Left cardiac atrium (tissue), 4 donors: ENCODE measurements at regions not wholly inside any gene's neighbourhood (a gene's known extent, or its start where the extent isn't known, plus 50 kb on each side); places are given as distances from the start of the nearest gene placed in this dataset.
A peak's percentile ranks its signal among the peaks of the same experiment; 100 is the strongest.

ENCODE experiments used
- ATAC-seq, 2 donors: fragments of 200-7000 bp; cut with Tn5 transposase; one replicate each; pipeline ENCODE4 v1.9.1; 2020; ENCODE audit warnings: mild to moderate bottlenecking in 2 of 2, moderate library complexity in 2 of 2
- DNase-seq: peaks from one replicate; pipeline ENCODE4 v3.0.0-alpha.2; 2020
- intact Hi-C, 2 donors: fragments of 100-400 bp; cut with DNase I; formaldehyde crosslinking; loops; one replicate each; pipeline versions ENCODE4 v1.14.1 to v1.15.1; 2022 to 2023
- donor health status: DM: no; HTN: yes; CAD: no.
- donor health status: DM: no; HTN: yes; CAD: no; lungs with severe emphysema.
- donor health status: DM: yes; HTN: yes; CAD: no.
- donor health status: Dilated cardiomyopathy.

DNA sequence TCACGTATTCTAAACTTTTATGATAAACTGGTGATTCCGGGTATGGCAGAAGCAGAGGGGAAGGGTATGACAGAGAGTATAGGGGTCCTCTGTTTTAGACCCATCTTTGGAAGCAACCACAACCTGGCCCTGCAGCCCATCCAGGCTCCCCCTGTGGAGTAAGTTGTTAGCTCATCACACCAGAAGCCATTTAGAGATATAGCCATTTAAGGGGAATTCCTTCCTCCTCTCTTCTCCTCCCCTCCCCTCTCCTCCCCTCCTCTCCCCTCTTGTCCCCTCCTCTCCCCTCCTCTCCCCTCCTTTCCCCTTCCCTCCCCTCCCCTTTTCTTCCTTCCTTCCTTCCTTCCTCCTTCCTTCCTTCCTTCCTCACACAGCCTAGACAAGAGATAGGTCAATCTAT, 197.3 kb upstream of the LDB2 start:
- ATAC-seq = no peak
- intact Hi-C loops = no loop called here
- no peak for DNase-seq

DNA sequence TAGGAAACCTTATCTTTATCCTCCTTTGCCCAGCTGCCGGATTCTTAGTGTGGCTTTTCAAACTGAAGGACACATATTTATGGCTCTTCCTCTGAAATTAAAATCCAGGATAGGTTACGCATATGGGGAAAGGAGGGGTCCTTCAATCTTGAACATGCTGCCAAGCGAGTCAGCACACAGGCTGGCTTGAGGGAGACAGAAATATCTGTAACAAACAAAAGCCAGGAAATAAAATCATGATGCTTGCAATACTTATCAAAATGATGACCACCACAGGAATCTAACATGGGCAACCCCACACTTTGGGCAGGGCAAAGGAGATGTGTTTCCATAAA, 196.4 kb upstream of the LDB2 start:
- intact Hi-C loops = no loop called here
- ATAC-seq = no peak
- no peak for DNase-seq

DNA sequence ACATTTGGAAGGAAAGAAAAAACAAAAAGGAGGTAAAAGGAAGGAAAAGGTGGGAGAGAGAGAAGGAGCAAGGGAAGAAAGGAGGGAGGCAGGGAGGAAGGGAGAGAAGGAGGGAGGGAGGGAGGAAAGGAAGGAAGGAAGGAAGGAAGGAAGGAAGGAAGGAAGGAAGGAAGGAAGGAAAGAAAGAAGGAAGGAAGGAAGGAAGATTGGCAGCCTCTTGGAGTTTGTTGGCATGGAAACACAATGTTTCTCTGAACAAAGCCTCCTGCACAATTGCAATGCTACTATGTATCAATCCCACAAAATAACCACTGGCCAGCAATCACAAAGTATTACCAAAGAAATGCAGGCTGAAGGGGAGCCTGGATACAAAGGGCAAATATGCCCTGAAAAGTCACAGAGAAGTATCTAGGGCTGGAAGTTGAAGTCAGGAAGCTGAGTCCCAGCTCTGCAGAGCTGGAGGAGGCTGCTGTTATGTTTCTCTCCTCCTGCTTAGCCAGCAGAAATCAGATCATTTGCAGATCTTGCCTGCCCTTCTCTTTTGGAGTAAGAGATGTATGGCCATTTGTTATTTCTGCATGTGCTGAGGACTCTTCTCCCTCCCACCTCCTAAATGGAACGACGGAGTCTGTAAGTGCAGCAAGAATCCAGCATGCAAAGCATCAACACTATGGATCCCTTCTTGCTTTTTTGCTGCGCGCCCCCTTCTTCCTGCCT, 195.9 kb upstream of the LDB2 start:
- no peak for DNase-seq
- ATAC-seq = no peak
- intact Hi-C loops = no loop called here

DNA sequence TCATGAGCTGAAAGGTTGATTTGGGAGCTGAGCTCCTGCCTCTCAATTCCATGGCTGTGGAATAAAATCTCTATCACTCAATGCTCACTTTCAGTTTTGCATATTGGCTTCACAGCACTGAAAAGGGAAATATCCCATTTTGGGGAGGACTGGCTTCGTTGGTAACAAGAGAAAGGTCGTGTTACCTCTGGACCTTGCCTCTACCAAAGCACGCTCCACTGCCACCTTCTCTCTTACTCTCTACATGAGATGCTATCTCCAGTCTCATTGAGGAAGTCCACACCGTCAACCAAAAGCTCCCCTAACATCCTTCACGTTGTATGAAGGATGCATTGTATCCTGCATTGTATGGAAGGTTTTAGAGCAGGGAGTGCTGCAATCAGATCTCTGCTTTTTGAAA, 195.0 kb upstream of the LDB2 start:
- no peak for DNase-seq
- intact Hi-C loops = no loop called here
- ATAC-seq = no peak

DNA sequence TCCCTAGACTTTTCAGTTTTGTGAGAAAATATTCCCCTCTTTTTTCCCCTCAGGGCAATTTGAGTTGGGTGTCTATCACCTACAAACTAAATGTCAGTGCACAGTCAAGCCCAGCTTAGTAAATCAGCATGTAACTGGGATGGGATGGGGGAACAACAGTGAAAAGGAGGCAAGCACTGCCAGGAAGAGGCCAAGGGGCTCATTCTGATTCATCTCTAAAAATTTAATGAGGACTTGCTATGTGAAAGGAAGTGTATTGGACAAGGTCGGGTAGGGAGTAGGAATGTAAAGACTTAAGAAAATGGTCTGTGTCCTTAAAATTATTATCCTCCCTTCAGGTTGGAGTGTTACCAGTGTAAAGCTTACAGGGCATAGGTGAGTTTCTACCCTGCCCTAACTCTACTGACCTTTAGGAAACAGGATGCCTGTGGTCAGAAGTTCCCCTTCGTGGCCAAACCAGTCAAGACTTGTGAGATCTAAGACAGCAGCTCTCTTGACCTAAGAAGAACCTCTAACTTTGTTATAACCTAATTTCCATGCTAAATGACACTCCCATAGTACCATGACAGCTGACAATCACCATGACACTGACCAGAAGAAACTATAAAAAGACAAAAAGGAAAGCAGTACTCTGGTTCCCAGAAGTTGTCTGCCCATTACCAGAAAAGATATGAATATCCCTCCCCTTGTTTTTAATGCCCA, 194.4 kb upstream of the LDB2 start:
- ATAC-seq (no peak), DNase-seq (no peak)
- intact Hi-C loops = no loop called here

DNA sequence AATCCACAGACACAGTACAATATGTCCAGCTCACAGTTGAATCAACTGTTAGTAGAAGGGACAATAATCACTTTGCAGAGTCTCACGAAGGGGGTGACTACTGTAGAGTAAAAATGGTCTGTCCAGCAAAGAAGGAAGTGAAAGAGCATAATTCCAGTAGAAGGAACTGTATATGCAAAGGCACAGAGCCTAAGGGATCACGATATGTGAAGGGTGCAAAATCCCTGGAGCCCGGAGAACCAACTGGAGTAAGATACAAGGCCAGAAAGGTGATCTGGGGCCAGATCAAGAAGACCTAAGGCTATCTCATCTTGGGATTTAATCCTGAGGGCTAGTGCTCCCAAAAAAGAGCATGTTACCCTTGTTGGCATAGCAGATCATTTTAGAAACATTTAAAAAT, 192.7 kb upstream of the LDB2 start:
- ATAC-seq (no peak), DNase-seq (no peak)
- intact Hi-C loops = no loop called here

DNA sequence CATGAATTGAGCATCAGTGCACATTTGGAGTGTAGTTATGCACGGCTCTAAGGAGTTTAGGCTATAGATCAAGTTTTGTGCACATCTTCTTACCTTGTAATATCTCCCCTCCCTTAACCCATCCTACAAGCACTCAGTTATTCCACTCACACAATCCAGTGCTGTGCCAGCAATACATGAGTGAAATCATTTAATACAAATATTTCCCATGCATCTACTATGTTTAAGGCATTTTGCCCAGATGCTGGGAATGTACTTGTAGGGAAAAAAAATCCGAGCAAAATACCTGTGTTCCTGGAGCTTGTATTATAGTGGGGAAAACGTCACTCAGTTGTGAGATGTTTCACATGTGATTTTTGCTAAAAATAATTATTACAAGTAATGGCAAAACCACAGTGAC, 191.6 kb upstream of the LDB2 start:
- ATAC-seq (no peak), DNase-seq (no peak)
- intact Hi-C loops = no loop called here

DNA sequence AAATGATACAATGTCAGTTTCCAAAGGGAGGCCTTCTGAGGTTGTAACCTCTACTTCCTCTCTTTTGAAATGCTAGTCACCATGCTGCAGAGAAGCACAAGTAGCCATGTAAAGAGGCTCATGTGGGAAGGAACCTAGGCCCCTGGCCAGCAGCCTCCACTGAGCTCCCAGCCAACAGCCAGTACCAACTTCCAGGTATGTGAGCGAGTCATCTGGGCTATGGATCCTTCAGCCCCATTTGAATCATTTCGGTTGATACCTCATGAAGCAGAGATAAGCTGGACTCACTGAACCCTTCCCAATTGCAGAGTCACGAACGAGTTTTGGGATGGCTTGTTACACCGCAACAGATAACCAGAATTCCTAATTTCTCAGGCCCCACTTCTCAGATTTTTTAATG, 187.0 kb upstream of the LDB2 start:
- no peak for DNase-seq
- intact Hi-C loops = no loop called here
- ATAC-seq = no peak

DNA sequence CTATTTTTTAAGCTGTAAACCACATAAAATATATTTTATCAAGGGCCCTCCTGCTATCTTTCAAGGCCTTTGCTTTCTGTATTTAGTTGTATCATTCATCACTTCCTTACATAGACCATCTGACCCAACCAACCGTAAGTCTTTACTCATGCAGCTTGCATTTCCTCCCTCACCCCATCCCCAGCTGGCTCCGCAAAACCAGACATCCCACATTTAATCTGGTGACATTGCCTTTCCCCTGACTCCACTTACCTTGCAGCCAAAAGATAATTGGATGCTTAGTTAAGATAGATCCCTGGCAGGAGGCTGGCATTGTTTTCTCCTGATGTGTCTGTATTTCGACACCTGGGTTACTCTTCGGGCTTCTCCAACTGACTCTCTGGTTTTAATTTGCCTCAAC, 183.7 kb upstream of the LDB2 start:
- no peak for ATAC-seq
- intact Hi-C loops = no loop called here
- DNase-seq = no peak

DNA sequence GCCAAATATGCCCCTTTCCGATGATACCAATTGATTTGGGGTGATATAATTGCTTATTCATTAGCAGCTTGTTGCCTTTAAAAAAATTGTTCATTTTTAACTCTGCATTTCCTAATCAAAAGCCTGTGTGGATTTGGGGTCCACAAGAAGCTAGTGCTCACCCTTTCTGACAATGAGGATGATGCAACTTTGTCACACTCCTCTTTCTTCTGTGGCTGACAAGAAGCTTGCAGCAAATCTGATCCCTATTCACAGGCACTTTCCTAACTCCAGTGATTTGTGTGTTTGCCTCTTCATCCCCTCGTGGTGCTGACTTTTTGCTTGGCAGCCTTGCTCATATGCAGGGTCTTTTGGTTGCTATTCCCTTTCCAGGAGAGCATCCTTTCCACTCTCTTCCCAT, 182.7 kb upstream of the LDB2 start:
- ATAC-seq (no peak), DNase-seq (no peak)
- intact Hi-C loops = no loop called here

DNA sequence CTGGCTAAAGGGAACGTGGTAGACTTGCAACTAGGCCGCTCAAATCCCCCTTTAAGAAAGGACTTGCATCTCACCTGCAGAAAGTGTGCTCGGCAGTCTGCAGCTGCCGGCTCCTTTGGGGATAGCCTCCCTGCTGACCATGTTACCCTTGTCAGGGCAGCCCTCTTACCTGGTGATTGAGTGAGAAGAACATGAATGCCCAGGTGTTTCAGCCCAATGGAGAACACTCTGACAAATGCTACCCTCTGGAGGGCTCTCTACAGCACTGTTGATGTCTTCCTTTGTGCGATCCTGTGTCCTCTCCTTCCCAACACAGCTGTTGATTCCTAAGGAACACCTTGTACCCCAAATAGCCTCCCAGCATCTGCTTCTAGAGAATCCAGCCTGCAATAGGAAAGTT, 178.7 kb upstream of the LDB2 start:
- DNase-seq (no peak), ATAC-seq (no peak)
- intact Hi-C loops = no loop called here

DNA sequence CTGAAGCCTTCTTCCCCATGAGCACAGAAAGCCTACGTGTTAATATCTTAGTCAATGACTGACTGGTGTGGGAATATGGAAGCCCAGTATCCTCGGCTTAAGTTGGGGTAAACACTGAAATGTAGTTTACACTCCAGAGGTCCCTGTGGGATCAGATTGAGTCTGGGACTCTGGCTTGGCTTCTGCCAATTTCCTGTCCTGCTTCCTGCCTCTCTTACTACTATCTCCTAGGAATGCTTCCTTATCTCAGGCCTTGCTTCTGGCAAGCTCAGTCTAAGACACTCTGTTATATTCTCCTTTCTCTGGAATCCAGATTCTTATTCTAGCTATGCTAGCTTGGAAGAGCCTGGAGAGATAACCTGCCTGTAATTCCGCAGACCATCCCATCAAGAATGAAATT, 174.0 kb upstream of the LDB2 start:
- intact Hi-C loops = no loop called here
- DNase-seq (no peak), ATAC-seq (peak; percentile 70 to 84)

DNA sequence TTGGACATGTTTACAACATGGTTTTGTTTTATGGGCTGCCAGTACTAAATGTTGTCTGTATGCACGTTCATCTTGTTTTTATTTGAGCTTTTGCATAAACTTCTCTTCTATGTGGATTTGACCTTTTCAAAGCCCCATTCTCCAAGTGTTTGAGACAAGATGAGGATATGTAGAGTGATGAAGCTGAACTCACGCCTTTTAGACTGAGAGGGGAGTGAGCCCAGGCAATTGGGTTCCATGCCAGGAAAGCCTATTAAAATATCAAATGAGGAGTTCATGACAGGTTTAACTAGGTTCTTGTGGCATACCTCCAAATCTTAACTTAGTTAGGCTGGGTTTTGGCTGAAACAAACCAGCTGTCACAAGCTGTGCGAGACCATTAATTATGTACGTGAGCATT, 170.4 kb upstream of the LDB2 start:
- peak; percentile 28 to 50 for ATAC-seq
- intact Hi-C loops = no loop called here
- DNase-seq = no peak

DNA sequence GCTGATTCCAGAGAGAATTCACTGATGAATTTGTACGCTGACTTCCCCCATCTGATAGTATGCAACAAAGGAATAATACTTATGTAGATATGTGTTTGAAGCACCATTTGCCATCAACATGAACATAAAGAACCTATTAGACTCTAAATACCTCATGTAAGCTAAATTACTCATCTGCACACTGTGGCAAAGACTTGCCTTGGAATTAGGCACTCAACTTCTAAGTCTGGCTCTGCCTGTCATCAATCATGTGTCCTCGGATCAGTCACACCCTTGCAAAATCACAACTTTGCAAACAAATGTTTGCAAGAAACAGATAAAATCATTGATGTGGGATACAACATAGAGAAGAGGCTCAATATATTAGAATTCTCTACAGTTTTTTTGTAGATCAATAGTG, 169.9 kb upstream of the LDB2 start:
- ATAC-seq = no peak
- intact Hi-C loops = no loop called here
- DNase-seq = no peak

DNA sequence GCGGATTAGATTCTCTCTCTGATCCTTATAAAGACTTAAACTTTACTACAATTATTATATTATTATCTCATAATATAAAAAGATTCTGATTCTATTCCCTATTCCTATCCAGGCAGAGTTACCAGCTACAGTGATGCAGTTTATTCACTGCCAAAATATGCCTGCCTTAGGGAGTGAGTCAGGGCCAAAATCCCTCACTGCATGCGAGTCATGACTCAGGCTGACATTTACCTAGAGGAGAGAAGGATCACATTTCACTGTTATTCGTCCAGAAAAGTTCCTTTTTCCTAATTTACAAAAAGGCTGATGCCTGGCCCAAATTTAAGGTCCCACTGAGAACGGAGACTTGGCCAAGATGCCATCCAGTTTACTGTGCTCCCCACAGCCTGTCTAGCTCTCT, 168.5 kb upstream of the LDB2 start:
- intact Hi-C loops = no loop called here
- DNase-seq = no peak
- ATAC-seq = peak in 1 of 2 donors; percentile 95

DNA sequence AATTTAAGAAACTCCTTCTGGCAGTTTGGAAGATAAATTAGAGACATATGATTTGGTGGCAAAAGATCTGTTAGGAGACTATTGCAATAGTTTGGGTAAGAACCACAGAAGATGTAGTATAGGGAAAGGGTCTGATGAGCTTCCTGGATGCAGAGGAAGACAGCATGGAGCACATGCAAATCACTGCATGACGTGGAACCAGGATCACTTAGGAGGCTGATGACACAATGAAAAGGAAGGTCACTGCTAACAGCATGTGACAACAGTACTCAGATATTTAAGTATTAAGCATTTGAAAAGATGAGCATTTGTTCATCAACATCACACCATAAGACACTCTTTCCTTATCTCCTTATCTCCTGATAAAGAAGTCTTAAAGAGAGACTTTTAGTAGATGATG, 167.8 kb upstream of the LDB2 start:
- no peak for ATAC-seq
- intact Hi-C loops = no loop called here
- DNase-seq = no peak

DNA sequence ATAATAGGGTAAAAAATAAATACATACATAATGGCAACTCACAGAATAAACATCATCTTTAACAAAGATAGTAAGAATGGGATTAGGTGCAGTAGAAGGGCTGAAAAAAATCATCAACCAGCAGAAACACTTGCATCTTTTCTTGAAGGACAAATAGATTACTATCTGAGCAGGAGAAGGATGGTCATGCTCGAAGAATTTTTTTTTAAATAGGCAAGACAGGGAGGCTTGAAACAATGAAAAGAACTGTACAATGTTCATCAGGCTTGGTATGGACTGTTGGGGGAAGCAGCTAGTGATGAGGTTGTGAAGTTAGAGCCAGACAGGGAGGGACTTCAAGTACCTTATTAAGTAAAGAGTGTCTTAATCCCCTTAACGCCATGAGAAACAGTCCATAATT, 167.4 kb upstream of the LDB2 start:
- no peak for ATAC-seq
- intact Hi-C loops = no loop called here
- no peak for DNase-seq

DNA sequence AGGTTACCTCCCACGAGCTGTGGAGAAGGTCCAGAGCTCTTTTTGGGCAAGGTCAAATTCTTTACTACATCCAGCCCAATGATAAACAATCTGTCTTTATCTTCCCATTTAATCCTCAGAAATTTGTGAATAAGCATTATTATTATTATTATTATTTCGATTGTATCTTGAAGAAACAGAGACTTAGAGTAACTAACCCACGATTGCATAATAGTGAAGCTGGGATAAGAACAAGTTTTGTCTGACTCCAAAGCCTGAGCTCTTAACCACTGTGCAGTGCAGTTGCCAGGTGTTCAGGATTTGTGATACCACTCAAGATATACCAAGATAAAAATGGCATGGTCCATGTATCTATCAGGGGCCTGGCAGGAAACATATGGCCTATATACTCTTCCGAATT, 166.5 kb upstream of the LDB2 start:
- ATAC-seq (no peak), DNase-seq (no peak)
- intact Hi-C loops = no loop called here

DNA sequence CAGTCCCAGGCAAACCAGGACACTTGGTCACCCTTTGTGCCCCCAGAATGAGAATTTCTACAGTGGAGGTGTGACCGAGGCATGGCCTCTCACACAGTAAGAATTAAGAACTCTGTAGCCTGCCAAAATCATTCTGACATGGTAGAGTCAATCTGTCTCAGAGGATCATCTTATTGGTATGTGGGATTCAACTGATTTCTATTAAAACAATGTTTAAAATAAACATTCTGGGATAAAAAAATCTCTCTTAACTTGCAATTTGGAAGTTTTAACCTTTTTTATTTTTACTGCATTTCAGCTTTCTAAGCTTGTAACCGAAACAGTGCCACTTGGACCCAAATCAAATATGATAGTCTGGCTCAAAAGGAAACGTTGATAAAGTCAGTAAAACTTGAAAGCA, 165.4 kb upstream of the LDB2 start:
- DNase-seq (no peak), ATAC-seq (peak in 1 of 2 donors; percentile 32)
- intact Hi-C loops = no loop called here

DNA sequence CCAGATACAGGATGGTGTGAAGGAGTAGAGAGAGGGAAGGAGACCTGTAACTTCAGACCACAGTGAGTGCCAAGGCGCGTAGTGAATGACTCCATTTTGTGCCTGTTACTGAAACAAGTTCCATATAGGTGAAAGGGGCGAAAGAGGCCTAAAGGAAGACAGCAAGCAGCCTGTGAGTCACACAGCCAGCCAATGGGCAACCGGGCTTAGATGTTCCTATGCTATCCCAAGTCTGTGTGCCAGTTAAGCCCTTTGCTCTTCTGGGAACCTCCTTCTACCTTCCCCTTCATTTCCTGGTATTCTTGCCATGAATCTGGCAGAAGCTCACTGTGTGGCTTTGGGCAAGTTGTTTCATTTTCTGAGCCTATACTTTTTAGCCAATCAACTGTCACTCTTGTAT, 161.8 kb upstream of the LDB2 start:
- ATAC-seq = no peak
- intact Hi-C loops = no loop called here
- no peak for DNase-seq

DNA sequence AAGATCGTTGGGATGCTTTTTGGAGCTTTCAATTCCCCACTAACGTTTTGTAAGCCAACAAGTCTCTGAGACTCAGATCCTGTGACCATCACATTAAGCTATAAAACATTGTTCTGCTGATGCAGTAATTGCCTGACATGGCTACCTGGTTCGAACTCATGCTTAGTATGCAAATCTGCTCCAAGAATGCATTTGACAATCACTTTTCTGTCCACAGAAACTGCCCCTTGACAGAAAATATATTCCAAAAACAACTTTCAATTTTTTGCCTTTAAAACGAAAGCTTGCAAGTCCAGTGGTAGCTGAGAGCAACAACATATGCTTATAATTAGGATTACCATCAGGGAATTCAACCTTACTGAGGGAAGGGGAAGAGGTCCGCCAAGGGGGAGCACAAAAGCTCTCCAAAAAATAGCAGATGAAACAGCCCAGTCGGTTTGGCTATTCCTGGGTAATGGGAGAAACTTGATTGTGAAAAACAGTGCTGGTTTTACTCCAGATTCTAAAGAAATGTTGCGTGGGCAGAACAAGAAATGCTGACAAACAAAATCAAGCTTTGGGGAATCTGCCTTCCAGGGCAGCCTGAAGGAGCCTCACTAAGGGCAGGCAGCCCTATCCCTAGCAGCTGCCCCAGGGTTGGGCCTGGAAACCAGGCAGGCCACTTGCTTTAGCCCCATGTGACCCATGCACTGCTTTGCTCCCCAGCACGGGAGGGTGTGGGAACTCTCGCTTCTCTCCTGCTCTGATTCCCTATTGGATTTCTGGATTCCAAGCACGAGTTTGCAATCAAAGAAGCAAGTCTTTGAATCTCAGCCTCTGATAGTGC, 160.7 kb upstream of the LDB2 start:
- peak; percentile 73 to 90 for ATAC-seq
- no peak for DNase-seq
- intact Hi-C loops = no loop called here
